Mesendoderm (in vitro differentiated cells): ENCODE measurements at regions not wholly inside any gene's neighbourhood (a gene's known extent, or its start where the extent isn't known, plus 50 kb on each side); places are given as distances from the start of the nearest gene placed in this dataset.

Experiments used
- DNase-seq: peaks from one replicate; pipeline ENCODE4 v3.0.0; 2013
- H2AK5ac ChIP-seq: 2 replicates; pipeline ENCODE4 v1.6.1; 2013; ENCODE audit warnings: low read length, inconsistent platforms
- H2BK120ac ChIP-seq: 2 replicates; pipeline ENCODE4 v1.6.1; 2013; ENCODE audit warnings: low read depth, mild to moderate bottlenecking, low read length, moderate library complexity, mixed read lengths
- H2BK15ac ChIP-seq: replicated peaks from 2 replicates; pipeline ENCODE4 v1.6.1; 2013; ENCODE audit warnings: low read depth, mild to moderate bottlenecking, moderate library complexity
- H2BK5ac ChIP-seq: 2 replicates; pipeline ENCODE4 v1.6.1; 2013; ENCODE audit warnings: low read length, inconsistent platforms
- H3K18ac ChIP-seq: 2 replicates; pipeline ENCODE4 v1.6.1; 2013; ENCODE audit warnings: mild to moderate bottlenecking, low read length, mixed read lengths
- H3K23ac ChIP-seq: one replicate; pipeline ENCODE4 v1.6.1; 2013; ENCODE audit warnings: low read length
- H3K27ac ChIP-seq: 2 replicates; pipeline ENCODE4 v1.5.1; 2013; ENCODE audit warnings: low read depth, mild to moderate bottlenecking, inconsistent platforms, low read length, moderate library complexity
- H3K27me3 ChIP-seq: 2 replicates; pipeline ENCODE4 v1.6.1; 2013; ENCODE audit warnings: low read length, control low read depth, mild to moderate bottlenecking, inconsistent platforms; ENCODE audit not compliant: insufficient read depth, poor library complexity
- H3K36me3 ChIP-seq: 2 replicates; pipeline ENCODE4 v1.6.1; 2013; ENCODE audit warnings: low read length, inconsistent platforms; ENCODE audit not compliant: control insufficient read depth, insufficient read depth
- H3K4ac ChIP-seq: one replicate; pipeline ENCODE4 v1.6.1; 2013; ENCODE audit warnings: low read depth, mild to moderate bottlenecking, low read length, moderate library complexity
- H3K4me1 ChIP-seq: 2 replicates; pipeline ENCODE4 v1.6.1; 2013; ENCODE audit warnings: low read depth, low read length, inconsistent platforms; ENCODE audit not compliant: control insufficient read depth
- H3K4me2 ChIP-seq: 2 replicates; pipeline ENCODE4 v1.6.1; 2013; ENCODE audit warnings: low read length
- H3K4me3 ChIP-seq: 2 replicates; pipeline ENCODE4 v1.5.1; 2013; ENCODE audit warnings: mild to moderate bottlenecking, low read length
- H3K56ac ChIP-seq: one replicate; pipeline ENCODE4 v1.6.1; 2013; ENCODE audit warnings: low read length
- H3K79me1 ChIP-seq: 2 replicates; pipeline ENCODE4 v1.6.1; 2013; ENCODE audit warnings: low read length, inconsistent platforms
- H3K79me2 ChIP-seq: 2 replicates; pipeline ENCODE4 v1.6.1; 2013; ENCODE audit warnings: mild to moderate bottlenecking, low read length; ENCODE audit not compliant: control insufficient read depth, insufficient read depth
- H3K9ac ChIP-seq: 2 replicates; pipeline ENCODE4 v1.6.1; 2013; ENCODE audit warnings: low read length, inconsistent platforms
- H4K5ac ChIP-seq: one replicate; pipeline ENCODE4 v1.6.1; 2013; ENCODE audit warnings: low read length
- H4K8ac ChIP-seq: one replicate; pipeline ENCODE4 v1.6.1; 2013; ENCODE audit warnings: low read depth, mild to moderate bottlenecking, control low read depth, low read length, moderate library complexity
- WGBS: extraction: QIAGEN DNeasy Blood & Tissue Kit; methylation state at CpG from one replicate; pipeline ENCODE4 v1.1.7; 2013; ENCODE audit warnings: low lambda C conversion rate, missing lambda C conversion rate; ENCODE audit not compliant: insufficient coverage; ENCODE audit errors: extremely low coverage; 5-methylcytosine and 5-hydroxymethylcytosine counted together

GRCh38 chr2:121055501-121055900, 229.5 kb downstream of the TFCP2L1 start:
- Histone ChIP-seq H3K27ac (no peak overlapping the region), H4K8ac (no peak overlapping the region), H3K36me3 (no peaks in the 10 kb centered on the region), H3K4ac (no peak overlapping the region), H4K5ac (no peak overlapping the region), H3K56ac (no peak overlapping the region), H3K4me2 (no peak overlapping the region), H3K79me2 (no peaks in the 10 kb centered on the region), H3K23ac (no peak overlapping the region), H3K9ac (no peak overlapping the region), H3K4me1 (no peaks in the 10 kb centered on the region), H3K27me3 (no peaks in the 10 kb centered on the region), H3K79me1 (no peaks in the 10 kb centered on the region), H2BK15ac (no peak overlapping the region), H2AK5ac (no peak overlapping the region), H3K18ac (no peak overlapping the region), H3K4me3 (no peak overlapping the region), H2BK120ac (no peak overlapping the region), H2BK5ac (no peak overlapping the region)
- no peak for DNase-seq
- no CpG with 5 or more reads among the region's 4 CpGs for WGBS

GRCh38 chr2:121058852-121059558, 226.0 kb downstream of the TFCP2L1 start:
- Histone ChIP-seq H3K4me2 (no peak overlapping the region), H2BK15ac (no peak overlapping the region), H3K56ac (no peak overlapping the region), H3K27me3 (no peaks in the 10 kb centered on the region), H2AK5ac (no peak overlapping the region), H3K36me3 (no peaks in the 10 kb centered on the region), H3K4me1 (no peaks in the 10 kb centered on the region), H3K9ac (no peak overlapping the region), H3K4ac (no peak overlapping the region), H3K18ac (no peak overlapping the region), H3K79me2 (no peaks in the 10 kb centered on the region), H3K23ac (no peak overlapping the region), H3K27ac (no peak overlapping the region), H4K8ac (no peak overlapping the region), H3K79me1 (no peaks in the 10 kb centered on the region), H2BK120ac (no peak overlapping the region), H3K4me3 (no peak overlapping the region), H2BK5ac (no peak overlapping the region), H4K5ac (no peak overlapping the region)
- WGBS = no CpG with 5 or more reads among the region's 15 CpGs
- DNase-seq = no peak

- no peak overlapping the region for H3K56ac ChIP-seq
- DNase-seq = no peak
- H3K23ac ChIP-seq = no peak overlapping the region
- H4K8ac ChIP-seq = no peak overlapping the region
- no peaks in the 10 kb centered on the region for H3K79me1 ChIP-seq
- no peaks in the 10 kb centered on the region for H3K79me2 ChIP-seq
- no peak overlapping the region for H3K4ac ChIP-seq
- H3K4me3 ChIP-seq = no peak overlapping the region
- no peak overlapping the region for H2BK120ac ChIP-seq
- H2BK15ac ChIP-seq = no peak overlapping the region
- no peaks in the 10 kb centered on the region for H3K36me3 ChIP-seq
- WGBS = no CpG with 5 or more reads among the region's 9 CpGs
- H3K9ac ChIP-seq = no peak overlapping the region
- no peaks in the 10 kb centered on the region for H3K4me1 ChIP-seq
- H3K27ac ChIP-seq = no peak overlapping the region
- no peak overlapping the region for H4K5ac ChIP-seq
- no peak overlapping the region for H2BK5ac ChIP-seq
- H3K27me3 ChIP-seq = no peaks in the 10 kb centered on the region
- H2AK5ac ChIP-seq = no peak overlapping the region
- H3K4me2 ChIP-seq = no peak overlapping the region
- H3K18ac ChIP-seq = no peak overlapping the region
Observed at GRCh38 chr2:121059651-121060649, 225.1 kb downstream of the TFCP2L1 start.

DNA sequence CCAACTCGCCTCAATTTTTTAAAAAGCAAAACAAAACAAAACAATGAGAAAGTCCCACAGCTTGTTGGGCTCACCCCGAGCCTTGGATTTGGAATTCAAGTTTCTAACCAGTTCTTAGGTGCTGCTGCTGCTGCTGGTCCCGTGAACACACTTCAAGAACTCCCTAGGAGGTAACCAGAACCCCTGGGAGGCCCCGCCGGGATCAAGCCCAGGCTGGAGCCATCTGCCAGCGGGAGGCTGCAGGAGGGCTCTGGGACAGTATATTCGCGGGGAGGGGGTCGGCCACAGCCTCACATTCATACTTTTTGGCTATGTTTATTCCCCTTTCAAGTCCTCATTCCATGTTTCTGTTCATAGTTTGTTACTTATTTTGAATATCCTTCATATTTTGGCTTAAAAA, 223.4 kb downstream of the TFCP2L1 start:
- no peaks in the 10 kb centered on the region for H3K79me2 ChIP-seq
- no peak overlapping the region for H4K8ac ChIP-seq
- no peak overlapping the region for H3K56ac ChIP-seq
- no peak overlapping the region for H3K4ac ChIP-seq
- no peak overlapping the region for H2BK5ac ChIP-seq
- no peak overlapping the region for H2BK15ac ChIP-seq
- H3K27ac ChIP-seq = no peak overlapping the region
- no peak overlapping the region for H3K4me3 ChIP-seq
- no peaks in the 10 kb centered on the region for H3K27me3 ChIP-seq
- H3K18ac ChIP-seq = no peak overlapping the region
- no peak overlapping the region for H3K4me2 ChIP-seq
- no peak overlapping the region for H3K9ac ChIP-seq
- H3K36me3 ChIP-seq = no peaks in the 10 kb centered on the region
- no peak overlapping the region for H2AK5ac ChIP-seq
- no peak for DNase-seq
- H3K23ac ChIP-seq = no peak overlapping the region
- no peaks in the 10 kb centered on the region for H3K4me1 ChIP-seq
- no peaks in the 10 kb centered on the region for H3K79me1 ChIP-seq
- no CpG with 5 or more reads among the region's 9 CpGs for WGBS
- no peak overlapping the region for H2BK120ac ChIP-seq
- no peak overlapping the region for H4K5ac ChIP-seq

DNA sequence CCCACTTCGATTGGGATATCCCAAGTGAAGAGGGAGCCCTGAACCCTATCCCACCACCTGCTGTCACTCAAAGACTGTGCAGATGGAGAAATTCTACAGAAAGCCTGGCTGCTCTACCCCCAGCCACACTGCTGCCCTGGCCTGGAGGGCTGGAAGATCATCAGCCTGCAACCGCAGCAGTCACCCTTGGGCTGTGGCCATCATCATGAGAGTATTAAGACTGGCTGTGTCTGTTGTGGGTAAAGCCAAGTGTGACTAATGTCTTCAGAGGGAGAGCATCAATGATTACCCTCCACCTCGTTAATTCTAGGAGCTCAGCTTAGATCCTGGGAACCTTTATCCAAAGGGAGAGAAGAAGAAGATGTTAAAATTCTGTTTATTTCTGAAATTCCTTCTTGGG, 221.5 kb downstream of the TFCP2L1 start:
- WGBS = no CpG with 5 or more reads among the region's 3 CpGs
- H4K5ac ChIP-seq = no peak overlapping the region
- no peaks in the 10 kb centered on the region for H3K79me2 ChIP-seq
- no peak overlapping the region for H3K18ac ChIP-seq
- no peaks in the 10 kb centered on the region for H3K36me3 ChIP-seq
- H2BK15ac ChIP-seq = no peak overlapping the region
- H2BK5ac ChIP-seq = no peak overlapping the region
- no peak overlapping the region for H3K4me2 ChIP-seq
- H3K27me3 ChIP-seq = no peaks in the 10 kb centered on the region
- H3K27ac ChIP-seq = no peak overlapping the region
- no peak overlapping the region for H4K8ac ChIP-seq
- H3K79me1 ChIP-seq = no peaks in the 10 kb centered on the region
- DNase-seq = no peak
- no peak overlapping the region for H2AK5ac ChIP-seq
- no peak overlapping the region for H3K4ac ChIP-seq
- no peak overlapping the region for H3K9ac ChIP-seq
- no peak overlapping the region for H3K56ac ChIP-seq
- no peak overlapping the region for H3K23ac ChIP-seq
- H3K4me3 ChIP-seq = no peak overlapping the region
- no peaks in the 10 kb centered on the region for H3K4me1 ChIP-seq
- H2BK120ac ChIP-seq = no peak overlapping the region
